Breast epithelium (tissue), 3 donors: ENCODE measurements at regions not wholly inside any gene's neighbourhood (a gene's known extent, or its start where the extent isn't known, plus 50 kb on each side); places are given as distances from the start of the nearest gene placed in this dataset.

Experiments
- POLR2A ChIP-seq: fragments of 450-650 bp; IDR thresholded peaks from one replicate; pipeline ENCODE4 v1.6.1; 2016; ENCODE audit warnings: antibody characterized with exemption, mild to moderate bottlenecking, moderate library complexity
- POLR2AphosphoS5 ChIP-seq, 3 donors: sonication (generic); formaldehyde crosslinking; IDR thresholded peaks; one replicate each; pipeline ENCODE4 v1.6.1; 2017; ENCODE audit warnings: antibody characterized with exemption in 3 of 3
- TF ChIP-seq, protein P1 (sequence below), 3 donors: fragments of 450-650 bp; IDR thresholded peaks; one replicate each; pipeline ENCODE4 v1.5.1; 2016 to 2017; ENCODE audit warnings: antibody characterized with exemption in 3 of 3, mild to moderate bottlenecking in 3 of 3, moderate library complexity in 3 of 3

GRCh38 chr6:169034516-169035167, 219.0 kb downstream of the THBS2 start:
- TF ChIP-seq POLR2A (no peak), POLR2AphosphoS5 (IDR thresholded peaks at IDR 0.05) (no peak)
- TF ChIP-seq, protein P1, sequence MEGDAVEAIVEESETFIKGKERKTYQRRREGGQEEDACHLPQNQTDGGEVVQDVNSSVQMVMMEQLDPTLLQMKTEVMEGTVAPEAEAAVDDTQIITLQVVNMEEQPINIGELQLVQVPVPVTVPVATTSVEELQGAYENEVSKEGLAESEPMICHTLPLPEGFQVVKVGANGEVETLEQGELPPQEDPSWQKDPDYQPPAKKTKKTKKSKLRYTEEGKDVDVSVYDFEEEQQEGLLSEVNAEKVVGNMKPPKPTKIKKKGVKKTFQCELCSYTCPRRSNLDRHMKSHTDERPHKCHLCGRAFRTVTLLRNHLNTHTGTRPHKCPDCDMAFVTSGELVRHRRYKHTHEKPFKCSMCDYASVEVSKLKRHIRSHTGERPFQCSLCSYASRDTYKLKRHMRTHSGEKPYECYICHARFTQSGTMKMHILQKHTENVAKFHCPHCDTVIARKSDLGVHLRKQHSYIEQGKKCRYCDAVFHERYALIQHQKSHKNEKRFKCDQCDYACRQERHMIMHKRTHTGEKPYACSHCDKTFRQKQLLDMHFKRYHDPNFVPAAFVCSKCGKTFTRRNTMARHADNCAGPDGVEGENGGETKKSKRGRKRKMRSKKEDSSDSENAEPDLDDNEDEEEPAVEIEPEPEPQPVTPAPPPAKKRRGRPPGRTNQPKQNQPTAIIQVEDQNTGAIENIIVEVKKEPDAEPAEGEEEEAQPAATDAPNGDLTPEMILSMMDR (IDR thresholded peaks at IDR 0.05): no peak
